Gastrocnemius medialis (tissue), 4 donors: ENCODE measurements at regions not wholly inside any gene's neighbourhood (a gene's known extent, or its start where the extent isn't known, plus 50 kb on each side); places are given as distances from the start of the nearest gene placed in this dataset.

ENCODE experiments used
- ATAC-seq, 2 donors: fragments of 150-250 bp; one replicate each; pipeline ENCODE4 v1.9.1; 2016
- DNase-seq, 2 donors: peaks; one replicate each; pipeline ENCODE4 v3.0.0-alpha.2; 2019
- H3K27ac ChIP-seq, 4 donors: fragments of 200-600 bp; sonication (generic); 1 replicate in 1 of 4; 2 replicates in 3 of 4; pipeline ENCODE4 v1.5.1; 2016 to 2018; ENCODE audit warnings: mild to moderate bottlenecking in 2 of 4, moderate library complexity in 1 of 4
- H3K27me3 ChIP-seq, 3 donors: fragments of 200-600 bp; sonication (generic) in 2 of 3; 1 replicate in 1 of 3; 2 replicates in 2 of 3; pipeline versions ENCODE4 v1.5.1 to v1.6.0; 2016 to 2019; ENCODE audit warnings: mild to moderate bottlenecking in 1 of 3, moderate library complexity in 1 of 3
- H3K36me3 ChIP-seq, 2 donors: fragments of 200-600 bp; sonication (generic) in 1 of 2; one replicate each; pipeline ENCODE4 v1.5.1; 2017 to 2018
- H3K4me1 ChIP-seq, 2 donors: fragments of 200-600 bp; sonication (generic) in 1 of 2; one replicate each; pipeline ENCODE4 v1.5.1; 2016 to 2017; ENCODE audit warnings: mild to moderate bottlenecking in 2 of 2
- H3K4me3 ChIP-seq, 4 donors: fragments of 200-600 bp; sonication (generic) in 3 of 4; 1 replicate in 1 of 4; 2 replicates in 3 of 4; pipeline ENCODE4 v1.5.1; 2016 to 2019; ENCODE audit warnings: mild to moderate bottlenecking in 2 of 4
- H3K9me3 ChIP-seq, 3 donors: fragments of 200-600 bp; sonication (generic) in 2 of 3; 1 replicate in 1 of 3; 2 replicates in 2 of 3; pipeline ENCODE4 v1.5.1; 2016 to 2019
- POLR2A ChIP-seq, 2 donors: fragments of 450-650 bp; IDR thresholded peaks; one replicate each; pipeline ENCODE4 v1.6.1; 2017; ENCODE audit warnings: antibody characterized with exemption in 2 of 2, mild to moderate bottlenecking in 2 of 2, moderate library complexity in 2 of 2
- in situ Hi-C, 4 donors: fragments of 200-750 bp; cut with MboI; loops; one replicate each; pipeline versions ENCODE4 v1.15.0 to v1.8.0; 2017; ENCODE audit warnings: low sequenced_read_pairs in 4 of 4
- intact Hi-C: fragments of 100-400 bp; cut with DNase I; formaldehyde crosslinking; loops from one replicate; pipeline ENCODE4 v1.15.1; 2023; ENCODE audit warnings: low total_unique reads
- TF ChIP-seq, protein P1 (sequence below), 5 experiments: fragments of 450-650 bp in 3 of 5; fragments of 200-600 bp in 2 of 5; sonication (generic) in 2 of 5; IDR thresholded peaks in 4 of 5; conservative IDR thresholded peaks in 1 of 5; 1 replicate in 4 of 5; 2 replicates in 1 of 5; pipeline ENCODE4 v1.5.1; 2016 to 2019; ENCODE audit warnings: antibody characterized with exemption in 5 of 5, mild to moderate bottlenecking in 3 of 5, moderate library complexity in 3 of 5

DNA sequence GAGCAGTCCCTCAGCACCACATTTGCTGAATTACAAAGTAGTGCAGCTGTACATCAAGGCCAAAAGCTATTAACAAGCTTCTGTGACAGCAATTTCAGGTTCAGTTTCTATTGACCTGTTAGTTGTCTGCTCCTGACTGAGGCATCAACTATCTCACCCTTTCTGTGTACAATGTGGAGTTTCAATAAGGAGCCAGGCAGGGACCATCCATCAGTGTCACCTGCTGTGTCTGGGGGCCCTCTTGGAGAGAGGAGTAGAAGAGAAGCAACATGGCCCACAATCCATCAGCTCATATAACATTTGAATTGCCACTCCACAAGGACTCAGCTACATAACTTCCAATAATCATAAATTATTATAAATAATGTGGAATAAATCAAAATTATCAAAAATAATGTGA is 72.3 kb upstream of the CCDC196 start:
- Histone ChIP-seq H3K36me3 (no peaks in the 10 kb centered on the region), H3K27me3 (no peaks in the 10 kb centered on the region), H3K9me3 (no peaks in the 10 kb centered on the region), H3K4me1 (no peaks in the 10 kb centered on the region), H3K4me3 (no peak overlapping the region), H3K27ac (no peak overlapping the region)
- intact Hi-C loops: no loop called here
- no peak for TF ChIP-seq POLR2A (IDR thresholded peaks at IDR 0.05)
- TF ChIP-seq, protein P1, sequence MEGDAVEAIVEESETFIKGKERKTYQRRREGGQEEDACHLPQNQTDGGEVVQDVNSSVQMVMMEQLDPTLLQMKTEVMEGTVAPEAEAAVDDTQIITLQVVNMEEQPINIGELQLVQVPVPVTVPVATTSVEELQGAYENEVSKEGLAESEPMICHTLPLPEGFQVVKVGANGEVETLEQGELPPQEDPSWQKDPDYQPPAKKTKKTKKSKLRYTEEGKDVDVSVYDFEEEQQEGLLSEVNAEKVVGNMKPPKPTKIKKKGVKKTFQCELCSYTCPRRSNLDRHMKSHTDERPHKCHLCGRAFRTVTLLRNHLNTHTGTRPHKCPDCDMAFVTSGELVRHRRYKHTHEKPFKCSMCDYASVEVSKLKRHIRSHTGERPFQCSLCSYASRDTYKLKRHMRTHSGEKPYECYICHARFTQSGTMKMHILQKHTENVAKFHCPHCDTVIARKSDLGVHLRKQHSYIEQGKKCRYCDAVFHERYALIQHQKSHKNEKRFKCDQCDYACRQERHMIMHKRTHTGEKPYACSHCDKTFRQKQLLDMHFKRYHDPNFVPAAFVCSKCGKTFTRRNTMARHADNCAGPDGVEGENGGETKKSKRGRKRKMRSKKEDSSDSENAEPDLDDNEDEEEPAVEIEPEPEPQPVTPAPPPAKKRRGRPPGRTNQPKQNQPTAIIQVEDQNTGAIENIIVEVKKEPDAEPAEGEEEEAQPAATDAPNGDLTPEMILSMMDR (IDR thresholded peaks at IDR 0.05 in 4 of 5, conservative IDR thresholded peaks at IDR 0.05 in 1 of 5): no peak
- ATAC-seq (no peak), DNase-seq (no peak)
- in situ Hi-C loops: no loop called here

DNA sequence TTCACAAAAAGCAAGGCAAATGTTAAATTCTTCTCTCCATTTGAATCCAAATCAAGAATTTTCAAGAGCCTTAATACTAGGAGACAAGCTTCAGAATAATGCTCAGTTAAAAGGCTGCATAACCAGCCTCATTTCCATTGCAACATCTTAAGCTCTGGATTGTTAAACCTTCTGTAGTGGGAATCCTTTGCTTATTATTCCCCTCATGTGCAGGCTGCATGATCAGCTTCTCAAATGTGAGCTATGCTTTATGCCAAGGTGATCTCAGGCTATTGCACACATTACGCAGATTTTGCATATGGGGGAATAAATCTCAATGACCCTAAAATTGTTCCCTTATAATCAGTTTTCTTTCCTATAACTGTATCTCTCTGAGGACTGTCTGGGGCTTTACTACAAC is 71.7 kb upstream of the CCDC196 start:
- intact Hi-C loops: no loop called here
- H3K4me1 ChIP-seq: no peaks in the 10 kb centered on the region
- no peak for ATAC-seq

DNA sequence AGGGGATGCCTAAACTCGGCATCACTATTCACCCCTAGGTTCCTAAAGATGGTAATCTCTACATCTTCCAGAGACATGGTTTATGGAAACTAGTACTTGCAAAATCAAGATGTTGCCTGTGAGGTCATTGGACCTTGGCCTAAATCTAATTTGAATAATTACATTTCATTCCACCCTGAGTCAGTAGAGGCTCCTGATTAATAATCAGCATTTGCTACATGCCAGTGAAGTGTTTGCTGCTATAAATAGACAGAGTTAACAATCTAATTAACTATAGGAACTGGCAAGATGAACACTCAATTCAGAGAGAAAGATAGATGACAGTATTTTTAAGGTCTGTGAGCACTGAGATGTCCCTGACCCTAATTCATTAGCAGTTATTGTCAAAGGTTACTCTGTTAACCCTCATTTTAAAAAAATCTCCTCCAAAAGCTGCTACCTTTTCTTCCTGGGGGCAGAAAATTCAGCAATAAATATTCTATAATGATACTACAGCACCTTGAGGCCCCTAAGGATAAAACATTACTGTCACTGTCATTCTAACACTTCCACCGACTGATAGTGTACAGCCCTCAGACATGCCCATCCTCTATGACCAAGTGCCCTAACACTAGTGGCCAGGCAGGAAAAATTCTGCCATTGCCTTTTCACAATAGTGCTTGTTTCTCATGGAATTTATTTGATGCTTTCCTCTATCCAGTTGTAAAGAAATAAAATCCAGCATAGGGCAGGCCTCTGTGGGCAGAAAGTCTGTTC is 65.7 kb upstream of the CCDC196 start:
- ATAC-seq: no peak
- H3K36me3 ChIP-seq: no peaks in the 10 kb centered on the region
- in situ Hi-C loops: no loop called here
- H3K4me3 ChIP-seq: no peak overlapping the region
- no peak for DNase-seq
- no peaks in the 10 kb centered on the region for H3K27me3 ChIP-seq
- no peaks in the 10 kb centered on the region for H3K9me3 ChIP-seq
- intact Hi-C loops: no loop called here
- H3K4me1 ChIP-seq: peaks cover 8 to 12% of the 10 kb centered on the region in 2 donors
- TF ChIP-seq, protein P1 (IDR thresholded peaks at IDR 0.05 in 4 of 5, conservative IDR thresholded peaks at IDR 0.05 in 1 of 5): no peak
- no peak for TF ChIP-seq POLR2A (IDR thresholded peaks at IDR 0.05)
- H3K27ac ChIP-seq: no peak overlapping the region

More for the DNA sequence above, 71.7 kb upstream of the CCDC196 start:
- Histone ChIP-seq H3K4me3 (no peak overlapping the region), H3K27ac (no peak overlapping the region), H3K27me3 (no peaks in the 10 kb centered on the region), H3K9me3 (no peaks in the 10 kb centered on the region), H3K36me3 (no peaks in the 10 kb centered on the region)
- no peak for DNase-seq
- TF ChIP-seq, protein P1 (IDR thresholded peaks at IDR 0.05 in 4 of 5, conservative IDR thresholded peaks at IDR 0.05 in 1 of 5): no peak
- no peak for TF ChIP-seq POLR2A (IDR thresholded peaks at IDR 0.05)
- in situ Hi-C loops: no loop called here

DNA sequence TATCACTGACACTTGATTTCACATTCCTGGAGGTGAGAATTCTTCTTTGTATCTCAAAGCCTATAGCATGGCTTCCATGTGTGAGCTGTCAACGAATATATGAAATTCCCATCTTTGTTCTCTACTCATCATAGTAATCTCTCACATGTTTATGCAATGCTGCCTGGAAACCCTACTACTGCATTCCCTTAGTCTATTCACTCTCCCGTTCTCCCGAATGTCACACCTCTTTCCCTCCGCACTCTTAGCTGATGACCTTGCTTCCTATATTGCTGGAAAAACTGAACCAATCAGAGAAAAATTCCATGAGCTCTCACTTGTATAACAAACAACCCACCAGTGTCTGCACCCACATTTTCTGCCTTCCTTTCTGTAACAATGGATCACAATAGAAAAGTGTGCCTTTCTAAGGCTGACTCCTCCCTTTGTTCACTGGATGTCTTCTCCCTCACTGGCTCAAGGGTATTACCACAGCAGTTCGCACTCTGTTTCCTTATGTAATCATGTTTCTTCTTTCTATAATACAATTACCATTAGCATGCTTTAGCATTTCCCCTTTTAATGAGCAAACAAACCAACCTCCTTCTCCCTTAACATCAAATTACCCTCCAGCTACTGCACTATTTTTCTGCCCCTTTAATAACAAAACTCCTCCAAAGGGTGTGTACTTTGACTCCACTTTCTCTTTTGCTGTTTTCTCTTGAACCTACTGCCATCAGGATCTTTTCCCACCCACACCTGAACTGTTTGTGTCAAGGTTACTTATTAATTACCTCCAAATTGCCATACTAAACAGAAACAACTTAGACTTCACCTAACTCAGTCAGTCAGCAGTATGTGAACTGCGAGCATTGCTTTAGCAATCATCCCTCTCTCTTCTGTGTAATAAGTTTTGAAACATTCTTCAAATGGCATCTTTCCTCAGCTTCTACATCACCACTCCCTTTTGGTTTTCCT is 63.9 kb upstream of the CCDC196 start:
- TF ChIP-seq, protein P1 (IDR thresholded peaks at IDR 0.05 in 4 of 5, conservative IDR thresholded peaks at IDR 0.05 in 1 of 5): no peak
- TF ChIP-seq POLR2A (IDR thresholded peaks at IDR 0.05): no peak
- H3K27me3 ChIP-seq: no peaks in the 10 kb centered on the region
- DNase-seq: no peak
- H3K4me1 ChIP-seq: peaks cover 14 to 26% of the 10 kb centered on the region in 2 donors
- no peak overlapping the region for H3K27ac ChIP-seq
- no peaks in the 10 kb centered on the region for H3K36me3 ChIP-seq
- in situ Hi-C loops: no loop called here
- intact Hi-C loops: no loop called here
- H3K9me3 ChIP-seq: no peaks in the 10 kb centered on the region
- no peak for ATAC-seq
- H3K4me3 ChIP-seq: no peak overlapping the region
